NCI-H526 (cell line): ENCODE measurements at regions not wholly inside any gene's neighbourhood (a gene's known extent, or its start where the extent isn't known, plus 50 kb on each side); places are given as distances from the start of the nearest gene placed in this dataset.
"Not testable (repeated sequence)": the region's sequence is repeated elsewhere in the genome, so short reads cannot be mapped to it uniquely, and the experiment has no call there.

Experiments used
- DNase-seq, 2 experiments: peaks; one replicate each; lab custom pipeline; 2025; lab: John Stamatoyannopoulos, UW

DNA sequence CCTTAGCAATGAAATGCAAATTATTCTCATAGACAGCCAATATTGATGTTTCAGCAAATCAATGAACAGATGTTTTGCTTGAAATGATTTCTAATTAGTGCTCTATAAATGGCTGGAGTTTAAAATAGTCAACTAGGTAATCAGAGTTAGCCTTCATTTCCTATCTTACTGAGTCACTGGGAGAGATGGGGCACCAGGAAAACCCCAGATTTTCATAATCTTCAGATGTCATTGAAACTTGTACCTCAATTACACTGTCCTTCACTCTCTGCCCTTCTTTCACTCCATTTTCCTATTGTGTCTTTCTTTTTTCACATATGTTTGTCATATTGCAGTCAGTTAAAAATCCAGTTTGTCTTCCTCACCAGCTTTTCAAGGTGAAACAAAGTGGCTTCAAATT is 92.7 kb downstream of the C12orf75 start:
- DNase-seq, result no peak

DNA sequence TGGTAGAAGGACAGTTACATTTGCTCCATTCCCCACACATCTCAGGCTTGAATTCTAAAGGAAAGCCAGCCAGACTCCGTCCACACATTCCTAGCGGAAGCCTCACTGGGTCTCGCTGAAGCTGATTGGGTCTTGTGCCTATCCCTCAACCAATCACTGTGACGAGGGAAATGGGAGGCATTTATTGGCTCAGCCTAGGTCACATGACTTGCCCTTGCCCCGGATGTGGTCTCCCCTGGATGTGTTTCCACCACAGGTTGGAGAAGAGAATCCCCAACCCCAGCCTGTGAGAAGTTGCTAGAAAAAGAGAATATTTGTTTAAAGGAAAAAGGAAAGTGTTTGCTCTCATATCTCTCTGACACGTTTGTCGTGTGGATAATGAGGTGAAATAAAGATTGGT is 93.4 kb downstream of the C12orf75 start:
- no peak for DNase-seq

DNA sequence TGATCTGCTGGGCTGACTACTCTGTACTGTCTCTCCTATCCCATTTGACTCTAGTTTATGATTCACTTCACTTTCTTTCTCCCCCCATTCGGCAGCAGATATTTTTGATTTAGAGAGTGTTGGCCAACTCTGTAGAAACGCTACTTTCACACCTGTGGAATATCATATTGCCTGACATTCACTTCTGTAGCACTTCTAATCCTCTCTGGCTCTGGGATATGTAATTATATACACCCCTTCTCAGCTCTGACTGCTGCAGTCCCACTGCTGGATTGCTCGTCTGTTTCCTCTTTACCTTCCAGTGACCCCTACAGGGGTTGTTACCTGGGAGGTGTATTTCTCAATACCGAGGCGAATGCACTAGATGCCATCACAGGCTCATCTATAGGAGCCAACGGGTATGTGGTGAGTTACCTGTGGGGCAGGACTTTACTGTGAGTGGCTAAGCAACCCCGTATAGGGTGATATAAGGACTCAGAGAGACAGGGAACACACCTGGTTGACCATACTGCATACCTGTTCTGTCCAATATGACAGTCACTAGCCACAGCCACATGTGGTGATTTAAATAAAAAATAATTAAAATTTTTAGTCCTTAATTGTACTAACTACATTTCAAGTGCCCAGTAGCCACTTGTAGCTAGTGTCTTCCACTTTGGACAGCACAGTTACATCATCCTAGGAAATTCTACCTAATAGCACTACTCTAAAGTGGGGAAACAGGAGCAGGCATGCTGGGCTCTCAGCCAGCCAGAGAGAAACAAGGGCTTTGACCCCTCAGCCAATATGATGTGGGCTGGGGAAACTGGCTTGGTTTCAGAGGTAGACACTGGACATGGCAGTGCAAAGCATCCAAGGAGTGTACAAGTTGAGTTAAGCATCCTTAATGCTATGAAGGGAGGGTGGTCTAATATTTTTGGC is 95.0 kb downstream of the C12orf75 start:
- no peak for DNase-seq

DNA sequence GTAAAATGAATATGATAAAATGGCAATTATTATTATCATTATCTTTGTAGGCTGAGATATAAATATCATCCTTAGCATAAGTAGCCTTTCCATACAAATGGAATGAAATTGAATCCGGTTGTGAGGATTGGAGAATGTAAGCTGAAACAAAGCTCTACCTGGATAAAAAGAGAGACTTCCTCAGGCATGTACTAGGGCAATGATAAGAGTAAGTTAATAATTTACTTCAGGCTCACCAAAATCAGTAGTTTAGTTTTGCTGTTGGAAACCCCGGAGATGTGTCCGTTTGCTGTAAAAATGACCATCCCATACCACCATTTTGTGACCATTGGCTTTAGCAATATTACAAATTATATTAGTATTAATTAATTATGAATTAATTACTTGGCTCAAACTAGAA is 96.3 kb downstream of the C12orf75 start:
- no peak for DNase-seq

DNA sequence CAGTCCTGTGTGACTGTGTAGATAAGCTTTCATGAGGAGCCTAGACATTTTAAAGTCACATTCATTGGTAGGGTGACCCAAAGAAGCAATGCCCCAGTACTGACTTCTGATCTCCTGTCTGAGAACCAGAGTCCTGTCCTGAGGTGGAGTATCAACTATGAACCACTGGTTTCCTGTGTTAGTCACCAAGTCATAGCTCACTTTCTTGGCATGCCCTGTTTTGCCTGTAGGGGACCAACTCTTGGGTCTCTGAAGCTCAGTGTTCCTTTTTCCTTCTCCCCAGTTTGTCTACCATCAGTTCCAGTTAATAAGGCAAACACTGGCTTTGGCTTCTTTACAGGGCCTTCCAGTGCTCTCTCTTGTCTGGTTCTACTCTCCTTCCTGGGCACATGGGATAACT is 97.4 kb downstream of the C12orf75 start:
- no peak for DNase-seq

DNA sequence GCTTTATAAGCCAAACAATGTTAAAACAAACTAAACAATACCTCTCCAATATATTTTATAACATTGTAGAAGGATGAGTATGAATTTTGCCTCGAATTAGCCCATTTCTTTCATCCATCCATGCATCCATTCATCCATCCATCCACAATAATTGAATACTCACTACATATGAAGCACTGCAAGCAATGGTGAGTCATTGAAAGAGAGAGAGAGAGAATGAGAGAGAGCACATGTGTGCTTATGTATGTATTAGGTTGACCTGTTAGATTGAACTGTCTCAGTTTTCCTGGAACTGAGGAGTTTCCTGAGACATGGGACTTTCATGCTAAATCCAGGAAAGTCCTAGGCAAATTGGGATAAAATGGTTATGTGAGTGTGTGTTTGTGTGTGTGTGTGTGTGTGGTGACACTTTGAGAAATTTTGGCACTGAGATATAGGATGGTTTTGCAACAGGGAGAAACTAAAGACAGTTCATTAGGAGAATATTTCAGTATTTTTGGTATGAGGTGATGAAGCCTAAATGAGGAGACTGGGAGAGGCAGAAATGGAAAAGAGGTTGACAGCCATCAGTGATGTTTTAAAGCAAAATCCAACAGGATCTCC is 98.4 kb downstream of the C12orf75 start:
- DNase-seq, result no peak

DNA sequence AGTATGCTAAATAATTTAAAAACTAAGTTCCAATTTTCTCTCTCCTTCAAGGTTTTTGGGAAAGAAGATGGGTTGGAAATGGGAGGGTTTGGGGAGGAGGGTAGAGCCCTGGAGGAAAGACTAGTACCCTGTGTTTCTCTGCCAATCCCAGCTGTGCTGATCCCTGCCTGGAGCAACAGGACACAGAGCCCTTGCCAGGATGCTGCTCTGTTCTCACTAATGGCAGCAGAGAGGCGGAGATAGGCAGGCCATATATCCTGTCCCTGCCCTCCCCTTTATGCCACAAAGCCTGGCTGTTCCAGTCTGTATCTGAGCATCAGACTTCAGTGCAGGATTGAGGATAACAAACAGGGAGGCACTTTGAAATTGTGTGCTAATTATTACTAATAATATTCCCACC is 99.0 kb downstream of the C12orf75 start:
- no peak for DNase-seq

DNA sequence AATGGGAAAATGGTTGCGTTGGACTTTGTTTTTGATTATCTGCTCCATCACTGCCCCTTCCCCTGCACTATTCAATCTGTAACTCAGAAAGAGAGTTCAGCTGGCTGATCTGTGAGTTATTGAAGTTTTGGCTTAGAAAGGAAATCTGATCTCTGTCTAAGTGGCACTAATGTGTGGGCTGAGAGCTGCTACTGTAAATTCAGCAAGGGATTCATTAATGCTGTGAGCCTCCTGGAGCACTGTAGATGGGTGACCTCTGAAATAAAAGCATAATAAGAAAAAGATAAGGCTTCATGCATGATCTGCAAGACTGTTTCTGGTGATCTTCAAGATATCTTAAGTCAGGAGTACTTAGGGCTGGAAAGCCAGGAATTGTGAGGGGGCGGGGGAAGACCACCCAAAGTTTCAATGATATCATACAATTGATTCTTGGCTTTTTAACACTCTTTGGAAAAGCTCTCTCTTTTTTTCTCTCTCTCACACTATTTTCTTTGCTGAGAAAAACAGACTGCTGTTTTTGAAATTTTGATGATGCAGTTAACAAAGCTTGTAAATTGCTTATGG is 101.1 kb downstream of the C12orf75 start:
- no peak for DNase-seq

DNA sequence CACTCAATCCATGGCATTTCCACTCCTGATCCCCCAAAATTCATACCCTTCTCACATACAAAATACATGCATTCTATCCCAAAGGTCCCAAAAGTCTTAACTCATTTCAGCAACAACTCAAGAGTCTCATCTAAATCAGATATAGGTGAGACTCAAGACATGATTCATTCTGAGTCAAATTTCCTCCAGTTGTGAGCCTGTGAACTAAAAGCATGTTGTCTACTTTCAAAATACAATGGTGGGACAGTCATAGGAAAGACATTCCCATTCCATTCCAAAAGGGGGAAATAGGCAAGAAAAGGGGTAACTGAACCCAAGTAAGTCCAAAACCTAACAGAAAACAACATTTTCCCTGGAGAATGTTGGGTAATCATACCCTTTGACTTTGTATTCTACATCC is 103.3 kb downstream of the C12orf75 start:
- DNase-seq, result no peak

DNA sequence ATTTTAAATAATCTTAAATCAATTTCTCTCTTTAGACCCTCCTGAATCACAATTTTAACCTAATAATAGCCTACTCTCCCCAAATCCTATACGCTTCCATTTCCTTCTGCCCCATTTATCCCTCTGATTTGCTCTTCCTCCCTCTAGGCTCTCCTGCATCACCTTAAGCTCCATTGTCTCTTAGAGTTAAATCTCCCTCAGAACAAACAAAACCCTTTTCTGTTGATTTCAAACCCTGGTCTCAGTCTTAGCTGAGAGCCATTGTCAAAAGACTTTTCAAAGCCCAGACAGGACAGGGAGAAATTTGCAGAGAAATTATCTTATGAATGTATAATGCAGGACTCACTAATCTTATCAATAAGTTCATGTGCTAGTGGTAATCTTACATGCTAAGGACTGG is 106.1 kb downstream of the C12orf75 start:
- no peak for DNase-seq

DNA sequence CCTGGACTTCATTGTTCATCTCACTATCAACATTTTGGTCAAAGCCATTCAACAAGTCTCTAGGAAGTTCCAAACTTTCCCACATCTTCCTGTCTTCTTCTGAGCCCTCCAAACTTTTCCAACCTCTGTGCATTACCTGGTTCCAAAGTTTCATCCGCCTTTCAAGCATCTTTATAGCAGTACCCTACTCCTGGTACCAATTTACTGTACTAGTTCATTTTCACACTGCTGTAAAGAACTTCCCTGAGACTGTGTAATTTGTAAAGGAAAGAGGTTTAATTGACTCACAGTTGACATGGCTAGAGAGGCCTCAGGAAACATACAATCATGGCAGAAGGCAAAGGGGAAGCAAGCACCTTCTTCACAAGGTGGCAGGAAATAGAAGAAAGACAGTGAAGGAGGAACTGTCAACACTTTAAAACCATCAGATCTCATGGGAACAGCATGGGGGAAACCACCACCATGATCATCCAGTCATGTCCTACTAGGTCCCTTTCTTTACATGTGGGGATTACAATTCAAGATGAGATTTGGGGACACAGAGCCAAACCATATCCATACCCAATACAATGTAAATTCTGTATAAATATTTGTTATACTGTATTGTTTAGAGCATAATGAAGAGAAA is 109.7 kb downstream of the C12orf75 start:
- DNase-seq, result no peak

DNA sequence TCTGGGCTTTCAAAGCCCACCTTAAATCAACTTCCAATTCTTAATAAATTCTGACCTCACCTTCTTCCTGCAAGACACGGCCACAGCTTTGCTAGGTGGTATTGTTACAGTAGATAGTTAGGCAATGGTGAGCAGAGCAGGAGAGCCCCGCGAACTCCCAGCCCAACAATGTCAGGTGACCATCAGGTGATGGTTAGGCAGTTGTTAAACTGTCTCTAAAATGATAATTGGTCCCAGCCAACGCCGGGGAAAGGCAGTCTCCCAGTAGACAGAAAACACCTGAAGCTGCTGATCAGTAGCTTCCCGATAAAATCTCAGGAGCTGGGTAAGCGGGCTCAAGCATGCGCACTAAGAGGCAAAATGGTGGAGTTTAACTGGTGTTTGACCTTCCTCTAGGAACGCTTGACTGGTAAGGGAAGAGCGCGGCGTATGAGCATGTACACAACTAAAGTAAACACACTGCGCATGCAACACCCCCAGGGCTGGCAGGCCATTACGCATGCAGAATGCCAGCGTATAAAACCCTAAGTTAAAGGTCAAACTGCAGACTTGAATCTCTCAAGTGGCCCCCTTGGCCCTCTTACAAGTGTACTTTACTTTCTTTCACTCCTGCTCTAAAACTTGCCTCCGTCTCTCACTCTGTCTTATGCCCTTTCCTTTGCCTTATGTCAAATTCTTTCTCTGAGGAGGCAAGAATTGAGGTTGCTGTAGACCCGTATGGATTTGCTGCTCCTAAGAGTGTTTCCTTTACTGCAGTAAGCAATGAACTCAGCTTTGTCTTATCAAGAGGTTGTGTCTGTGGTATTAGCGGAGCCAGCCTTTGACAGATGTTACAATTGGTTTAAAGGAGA is 113.5 kb downstream of the C12orf75 start:
- peak in 1 of 2 experiments; percentile 20 for DNase-seq

DNA sequence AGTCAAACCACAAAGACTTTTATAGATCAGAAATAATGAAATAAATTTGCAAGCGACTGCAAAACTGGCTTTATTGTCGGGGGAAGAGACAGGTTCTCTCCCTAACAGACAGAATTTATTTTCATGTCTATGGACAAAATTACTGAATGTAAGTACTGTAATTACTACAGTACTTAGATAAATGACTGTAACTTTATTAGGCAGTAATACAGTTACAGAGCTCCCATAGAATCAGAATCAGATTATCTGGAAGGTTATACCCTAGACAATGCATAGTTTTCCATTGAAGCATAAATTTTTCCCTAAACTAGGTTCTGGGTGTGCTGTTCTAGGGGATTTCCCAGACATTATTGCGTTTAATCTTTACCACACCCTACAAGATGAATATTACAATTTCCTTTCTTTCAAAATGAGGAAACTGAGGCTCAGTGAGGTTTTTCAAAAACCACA is 114.2 kb downstream of the C12orf75 start:
- DNase-seq, result no peak

DNA sequence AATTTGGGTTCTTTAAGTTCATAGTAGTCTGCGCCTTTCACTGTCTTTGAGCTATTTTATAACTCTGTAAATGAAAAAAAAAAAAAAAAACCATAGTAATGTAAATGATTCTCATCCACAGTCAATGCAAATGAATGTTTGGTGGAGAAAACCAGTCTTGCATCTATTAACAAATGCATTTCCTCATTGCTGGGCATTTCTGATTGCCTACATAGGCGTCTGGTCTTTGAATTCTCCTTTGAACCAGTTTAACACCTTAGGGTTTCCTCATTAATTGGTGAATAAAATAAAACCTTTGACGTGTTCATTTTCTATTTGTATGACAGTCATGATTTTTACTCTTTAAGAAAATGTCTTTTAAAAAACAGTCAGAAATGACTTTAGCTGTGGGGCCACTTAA is 114.8 kb downstream of the C12orf75 start:
- peak; percentile 16 to 63 for DNase-seq

DNA sequence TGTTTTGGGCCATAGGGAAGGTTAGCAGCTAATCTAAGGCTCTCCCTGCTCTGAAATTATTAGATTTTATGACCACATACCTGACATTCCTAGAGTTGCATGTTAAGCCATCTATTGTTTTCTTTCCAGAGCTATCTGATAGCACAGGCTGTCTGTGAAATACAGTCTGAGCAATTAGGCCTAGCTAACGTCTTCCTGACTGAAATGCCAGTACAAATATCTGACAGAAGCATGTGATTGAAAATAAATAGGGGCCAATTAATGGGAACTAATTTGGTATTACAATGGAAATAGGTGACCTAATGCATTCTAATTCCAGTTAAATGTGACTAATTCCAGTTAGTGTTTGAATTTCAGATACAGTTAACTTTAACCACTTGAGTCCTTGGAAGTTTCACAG is 115.2 kb downstream of the C12orf75 start:
- no peak for DNase-seq

DNA sequence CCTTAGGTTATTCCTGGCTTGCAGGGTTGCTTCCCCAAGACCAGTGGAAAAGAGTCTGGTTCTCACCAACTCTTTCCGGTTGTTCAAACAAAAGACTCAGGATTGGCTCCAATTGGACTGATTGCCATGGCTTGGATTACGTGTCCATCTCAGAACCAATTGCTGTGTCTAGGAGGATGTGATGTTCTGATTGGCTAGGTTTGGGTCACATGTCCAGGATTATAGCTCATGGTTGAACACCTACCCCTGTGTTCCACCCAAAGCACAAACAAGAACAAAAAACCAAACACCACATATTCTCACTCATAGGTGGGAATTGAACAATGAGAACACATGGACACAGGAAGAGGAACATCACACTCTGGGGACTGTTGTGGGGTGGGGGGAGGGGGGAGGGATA is 116.0 kb downstream of the C12orf75 start:
- DNase-seq, result not testable (repeated sequence)

DNA sequence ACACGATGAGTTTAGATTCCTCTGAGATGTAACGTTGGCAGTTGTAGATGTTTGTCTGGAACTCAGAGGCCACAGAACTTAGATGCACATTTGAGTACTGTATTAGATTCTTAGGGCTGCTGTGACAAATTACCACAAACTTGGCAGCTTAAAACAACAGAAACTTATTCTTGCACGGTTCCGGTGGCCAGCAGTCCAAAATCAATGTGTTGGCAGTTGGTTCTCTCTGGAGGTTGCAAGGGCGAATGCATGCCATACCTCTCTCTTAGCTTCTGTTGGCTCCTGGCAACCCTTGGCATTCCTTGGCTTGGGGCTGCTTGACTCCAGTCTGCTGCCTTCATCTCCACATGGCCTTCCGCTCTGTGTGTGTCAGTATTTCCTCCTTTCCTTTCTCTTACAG is 118.9 kb downstream of the C12orf75 start:
- no peak for DNase-seq

DNA sequence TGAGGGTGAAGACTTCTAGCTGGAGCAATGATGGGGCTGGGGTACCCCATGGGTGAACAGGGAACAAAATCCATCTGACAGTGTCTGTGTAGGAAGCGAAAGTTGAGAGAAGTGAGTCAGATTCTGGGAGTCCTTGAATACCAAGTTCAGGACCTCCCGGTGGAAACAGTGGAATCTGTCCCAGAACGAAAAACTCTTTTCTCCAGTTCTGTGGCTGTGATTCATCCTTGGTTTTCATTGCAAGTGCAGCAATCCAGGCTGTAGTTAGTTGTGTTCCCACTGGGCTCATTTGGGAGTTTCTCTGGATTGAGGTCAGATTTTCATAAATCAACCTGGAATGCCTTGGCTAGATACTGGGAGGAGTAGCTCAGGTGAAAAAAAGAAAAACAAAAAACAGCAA is 120.7 kb downstream of the C12orf75 start:
- no peak for DNase-seq

DNA sequence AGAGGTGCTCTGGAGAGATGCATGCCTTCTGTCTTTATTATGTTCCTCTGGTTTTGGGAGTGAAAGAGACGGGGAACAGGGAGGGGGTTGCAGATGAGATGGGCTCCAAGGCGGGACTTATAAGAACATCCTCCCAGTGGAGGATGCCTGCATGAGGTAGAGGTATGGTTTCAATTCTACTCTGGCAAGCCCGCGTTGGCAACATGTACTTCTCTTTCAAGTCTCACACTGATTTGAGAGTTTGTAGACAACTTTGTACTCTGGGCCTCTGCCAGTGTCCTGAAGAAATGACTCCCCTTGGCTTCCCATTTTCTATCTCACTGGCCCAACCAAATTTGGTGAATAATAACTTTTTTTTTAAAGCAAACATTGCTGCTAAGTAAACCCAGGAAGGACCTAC is 121.3 kb downstream of the C12orf75 start:
- DNase-seq, result no peak

DNA sequence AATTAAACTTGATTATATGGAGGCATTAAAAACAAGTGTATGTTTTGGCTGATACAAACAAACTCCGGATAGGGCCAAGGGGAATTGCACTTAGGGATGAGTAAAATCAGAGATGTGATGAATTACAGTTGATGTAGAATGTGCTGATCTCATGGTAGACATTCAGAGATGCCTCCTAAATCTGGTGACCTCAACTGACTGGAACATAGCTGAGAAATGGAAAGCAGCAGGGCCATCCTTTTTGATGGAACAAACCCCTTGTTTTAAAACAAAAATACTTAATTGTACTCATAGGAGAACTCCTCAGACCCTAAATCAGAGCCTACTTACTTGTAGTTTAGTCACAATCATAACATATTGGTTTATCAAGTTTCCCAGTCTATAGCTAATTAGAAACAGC is 122.8 kb downstream of the C12orf75 start:
- no peak for DNase-seq

DNA sequence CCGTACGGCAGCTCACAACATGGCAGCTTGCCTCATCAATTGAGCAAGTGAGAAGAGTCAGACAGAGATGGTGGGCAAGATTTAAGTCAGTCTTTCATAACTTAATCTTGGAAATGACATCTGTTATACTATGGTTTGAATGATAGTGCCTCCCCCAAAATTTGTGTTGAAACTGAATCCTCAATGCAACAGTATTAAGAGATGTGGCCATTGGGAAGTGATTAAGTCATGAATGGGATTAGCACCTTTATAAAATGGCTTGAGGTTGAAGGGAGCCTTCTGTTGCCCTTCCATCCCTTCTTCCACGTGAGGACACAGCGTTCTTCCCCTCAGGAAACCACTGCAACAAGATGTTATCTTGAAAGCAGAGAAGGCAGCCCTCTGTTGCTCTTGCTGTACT is 124.2 kb downstream of the C12orf75 start:
- no peak for DNase-seq

DNA sequence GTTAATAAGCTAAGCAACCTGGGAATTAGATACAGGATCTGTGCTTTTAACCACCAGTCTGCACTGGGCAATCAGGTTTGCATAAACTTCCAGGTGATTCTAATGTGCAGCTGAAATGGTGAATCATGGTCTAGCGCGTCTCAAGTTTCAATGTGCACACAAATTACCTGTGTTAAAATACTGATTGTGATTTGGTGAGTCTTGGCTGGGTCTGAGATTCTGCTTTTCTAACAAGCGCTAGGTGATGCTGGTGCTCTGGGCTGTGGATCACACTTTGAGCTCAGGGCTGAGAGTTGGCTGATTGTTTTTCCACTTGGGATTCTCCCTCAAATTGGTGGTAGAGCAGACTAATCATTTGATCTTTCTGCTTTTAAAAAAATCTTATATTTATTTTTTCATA is 124.8 kb downstream of the C12orf75 start:
- DNase-seq, result peak; percentile 90 to 92
